Ovary (tissue), 3 donors: ENCODE measurements at regions not wholly inside any gene's neighbourhood (a gene's known extent, or its start where the extent isn't known, plus 50 kb on each side); places are given as distances from the start of the nearest gene placed in this dataset.

Experiments
- CTCF ChIP-seq, 3 donors: fragments of 450-650 bp in 2 of 3; fragments of 200-600 bp in 1 of 3; IDR thresholded peaks; one replicate each; pipeline versions ENCODE4 v1.5.1 to v1.8.0; 2016 to 2022; ENCODE audit warnings: antibody characterized with exemption in 3 of 3, mild to moderate bottlenecking in 1 of 3
- POLR2A ChIP-seq: fragments of 450-650 bp; IDR thresholded peaks from one replicate; pipeline ENCODE4 v1.6.1; 2017; ENCODE audit warnings: antibody characterized with exemption, mild to moderate bottlenecking, moderate library complexity
- donor health status: DM: no; HTN: no; CAD: no.

GRCh38 chr13:34417896-34418295 lies 524.2 kb upstream of the NBEA start:
- TF ChIP-seq POLR2A (no peak), CTCF (IDR thresholded peaks at IDR 0.05) (no peak)
